MM.1S (cell line): ENCODE measurements at regions not wholly inside any gene's neighbourhood (a gene's known extent, or its start where the extent isn't known, plus 50 kb on each side); places are given as distances from the start of the nearest gene placed in this dataset.

ENCODE experiments used
- DNase-seq: peaks from one replicate; pipeline ENCODE4 v3.0.0-alpha.2; 2015
- H2AFZ ChIP-seq: fragments of 300-600 bp; sonication (generic); 2 replicates; pipeline ENCODE4 v1.6.0; 2016; ENCODE audit warnings: antibody characterized with exemption, low read length
- H3F3A ChIP-seq: fragments of 300-600 bp; sonication (generic); 2 replicates; pipeline ENCODE4 v1.6.1; 2016; ENCODE audit warnings: mild to moderate bottlenecking, antibody characterized with exemption, low read length, moderate library complexity, mixed read lengths; ENCODE audit not compliant: insufficient read depth
- H3K27ac ChIP-seq: fragments of 300-600 bp; sonication (generic); 2 replicates; pipeline ENCODE4 v1.5.1; 2016; ENCODE audit warnings: mild to moderate bottlenecking, low read length
- H3K27me3 ChIP-seq: fragments of 300-600 bp; sonication (generic); replicated peaks from 2 replicates; pipeline ENCODE4 v1.6.0; 2016; ENCODE audit warnings: low read length; ENCODE audit not compliant: insufficient read depth
- H3K36me3 ChIP-seq: fragments of 300-600 bp; sonication (generic); replicated peaks from 2 replicates; pipeline ENCODE4 v1.6.1; 2016; ENCODE audit warnings: mild to moderate bottlenecking, low read length, mixed read lengths; ENCODE audit not compliant: insufficient read depth
- H3K4me1 ChIP-seq: fragments of 300-600 bp; sonication (generic); 2 replicates; pipeline ENCODE4 v1.6.1; 2016; ENCODE audit warnings: low read length, mixed read lengths
- H3K4me2 ChIP-seq: fragments of 300-600 bp; sonication (generic); 2 replicates; pipeline ENCODE4 v1.6.0; 2016; ENCODE audit warnings: low read depth, low read length
- H3K4me3 ChIP-seq: fragments of 300-600 bp; sonication (generic); 2 replicates; pipeline ENCODE4 v1.5.1; 2016; ENCODE audit warnings: low read length, mixed read lengths
- H3K79me2 ChIP-seq: fragments of 300-600 bp; sonication (generic); 2 replicates; pipeline ENCODE4 v1.6.1; 2016; ENCODE audit warnings: mixed run types, low read length, mixed read lengths
- H3K9ac ChIP-seq: fragments of 300-600 bp; sonication (generic); 2 replicates; pipeline ENCODE4 v1.6.1; 2016; ENCODE audit warnings: low read length, mixed read lengths
- H3K9me2 ChIP-seq: fragments of 300-600 bp; sonication (generic); replicated peaks from 2 replicates; pipeline ENCODE4 v1.6.1; 2016; ENCODE audit warnings: mild to moderate bottlenecking, low read length, mixed read lengths; ENCODE audit not compliant: insufficient read depth
- H3K9me3 ChIP-seq: fragments of 300-600 bp; sonication (generic); replicated peaks from 2 replicates; pipeline ENCODE4 v1.6.1; 2016; ENCODE audit warnings: mild to moderate bottlenecking, low read length, mixed read lengths; ENCODE audit not compliant: insufficient read depth
- H4K20me1 ChIP-seq: fragments of 300-600 bp; sonication (generic); 2 replicates; pipeline ENCODE4 v1.6.1; 2016; ENCODE audit warnings: mild to moderate bottlenecking, low read length, moderate library complexity, mixed read lengths; ENCODE audit not compliant: insufficient read depth
- EZH2 ChIP-seq: fragments of 300-600 bp; sonication (generic); optimal IDR thresholded peaks from 2 replicates; pipeline ENCODE3; 2017; ENCODE audit warnings: low read depth, mild to moderate bottlenecking, antibody characterized with exemption, low read length, mixed read lengths
- EZH2phosphoT487 ChIP-seq: fragments of 300-600 bp; sonication (generic); IDR thresholded peaks from 2 replicates; pipeline ENCODE4 v1.6.1; 2018; ENCODE audit warnings: antibody characterized with exemption, low read length
- TF ChIP-seq, protein P1 (sequence below): fragments of 300-600 bp; sonication (generic); IDR thresholded peaks from 2 replicates; pipeline ENCODE4 v1.5.1; 2016; ENCODE audit warnings: antibody characterized with exemption, low read length, mixed read lengths

DNA sequence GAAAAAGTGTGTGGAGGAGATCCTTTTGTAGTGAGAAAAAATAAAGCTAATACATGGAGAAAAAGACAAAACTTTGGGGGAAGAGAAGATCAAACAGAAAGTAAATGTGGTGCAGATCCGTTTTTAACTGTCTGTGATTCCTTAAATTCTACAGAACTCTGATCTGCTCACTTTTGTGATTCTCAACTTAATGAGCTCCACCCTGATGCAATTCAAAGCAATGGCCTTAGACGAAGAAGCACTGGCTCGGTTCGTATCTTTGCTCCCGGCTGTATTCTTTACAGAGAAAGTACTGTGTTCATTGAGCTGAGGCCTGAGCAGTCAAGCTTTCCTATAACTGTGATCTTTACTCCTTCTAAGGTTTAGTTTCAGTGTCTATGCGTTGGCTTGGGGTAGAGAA is 453.4 kb downstream of the DMAC1 start:
- H3K4me2 ChIP-seq: no peak overlapping the region

DNA sequence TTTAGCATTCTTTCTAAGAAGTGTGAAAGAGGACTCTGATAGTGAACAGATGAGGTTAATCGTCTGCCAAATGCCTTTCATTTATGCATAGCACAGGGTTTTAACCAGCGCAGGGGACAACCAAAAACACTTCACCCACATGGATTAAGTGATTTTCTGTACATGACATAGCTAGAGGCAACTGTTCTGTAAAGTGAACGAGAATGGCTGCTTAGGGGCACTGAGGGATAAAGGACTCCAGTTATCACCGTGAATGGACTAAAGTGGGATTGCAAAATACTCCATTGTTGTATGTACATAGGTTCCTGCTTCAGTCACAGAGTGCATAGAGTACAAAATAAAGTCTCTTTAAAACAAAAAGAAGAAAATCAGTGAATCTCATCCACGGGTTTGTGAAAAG is 456.8 kb downstream of the DMAC1 start:
- Histone ChIP-seq H3K79me2 (no peaks in the 10 kb centered on the region), H3K4me3 (no peak overlapping the region), H2AFZ (no peak overlapping the region), H3F3A (no peaks in the 10 kb centered on the region), H3K4me2 (no peak overlapping the region), H3K9me2 (no peaks in the 10 kb centered on the region), H4K20me1 (no peaks in the 10 kb centered on the region), H3K27ac (no peak overlapping the region), H3K4me1 (0 out of 2 replicates have a peak, but pooled peaks cover 6% of the 10 kb centered on the region), H3K27me3 (no peaks in the 10 kb centered on the region), H3K36me3 (no peaks in the 10 kb centered on the region), H3K9me3 (no peaks in the 10 kb centered on the region), H3K9ac (no peak overlapping the region)
- DNase-seq: no peak
- TF ChIP-seq, protein P1, sequence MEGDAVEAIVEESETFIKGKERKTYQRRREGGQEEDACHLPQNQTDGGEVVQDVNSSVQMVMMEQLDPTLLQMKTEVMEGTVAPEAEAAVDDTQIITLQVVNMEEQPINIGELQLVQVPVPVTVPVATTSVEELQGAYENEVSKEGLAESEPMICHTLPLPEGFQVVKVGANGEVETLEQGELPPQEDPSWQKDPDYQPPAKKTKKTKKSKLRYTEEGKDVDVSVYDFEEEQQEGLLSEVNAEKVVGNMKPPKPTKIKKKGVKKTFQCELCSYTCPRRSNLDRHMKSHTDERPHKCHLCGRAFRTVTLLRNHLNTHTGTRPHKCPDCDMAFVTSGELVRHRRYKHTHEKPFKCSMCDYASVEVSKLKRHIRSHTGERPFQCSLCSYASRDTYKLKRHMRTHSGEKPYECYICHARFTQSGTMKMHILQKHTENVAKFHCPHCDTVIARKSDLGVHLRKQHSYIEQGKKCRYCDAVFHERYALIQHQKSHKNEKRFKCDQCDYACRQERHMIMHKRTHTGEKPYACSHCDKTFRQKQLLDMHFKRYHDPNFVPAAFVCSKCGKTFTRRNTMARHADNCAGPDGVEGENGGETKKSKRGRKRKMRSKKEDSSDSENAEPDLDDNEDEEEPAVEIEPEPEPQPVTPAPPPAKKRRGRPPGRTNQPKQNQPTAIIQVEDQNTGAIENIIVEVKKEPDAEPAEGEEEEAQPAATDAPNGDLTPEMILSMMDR: no peak
- no peak for TF ChIP-seq EZH2
- TF ChIP-seq EZH2phosphoT487: no peak

More for the DNA sequence above, 453.4 kb downstream of the DMAC1 start:
- Histone ChIP-seq H3K79me2 (no peaks in the 10 kb centered on the region), H3K9ac (no peak overlapping the region), H3K4me1 (0 out of 2 replicates have a peak, but pooled peaks cover 6% of the 10 kb centered on the region), H3K27me3 (no peaks in the 10 kb centered on the region), H3K4me3 (no peak overlapping the region), H3K36me3 (no peaks in the 10 kb centered on the region), H3F3A (no peaks in the 10 kb centered on the region), H3K9me3 (0 out of 2 replicates have a peak, but pooled peaks cover 2% of the 10 kb centered on the region), H2AFZ (no peak overlapping the region), H4K20me1 (no peaks in the 10 kb centered on the region), H3K9me2 (no peaks in the 10 kb centered on the region), H3K27ac (no peak overlapping the region)
- TF ChIP-seq, protein P1: no peak
- TF ChIP-seq EZH2phosphoT487 (no peak), EZH2 (no peak)
- DNase-seq: no peak

DNA sequence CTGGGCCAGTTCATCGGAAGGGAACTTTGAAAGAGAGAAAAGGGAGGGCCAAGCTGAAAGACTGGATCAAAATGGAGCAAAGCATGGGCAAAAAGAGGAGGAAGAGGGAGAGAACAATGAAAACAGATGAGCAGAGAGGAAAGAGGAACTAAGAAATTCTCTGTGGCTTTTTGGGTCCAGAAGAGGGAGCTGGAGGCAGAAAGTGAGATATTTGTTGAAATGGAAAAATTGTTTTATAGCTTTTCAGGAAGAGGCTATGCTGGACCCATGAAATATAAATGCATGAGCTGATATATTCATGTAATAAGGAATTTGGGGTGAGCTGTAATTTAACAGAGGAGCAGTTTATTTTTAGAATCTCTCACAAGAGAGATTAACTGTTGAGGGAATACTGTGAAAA is 457.3 kb downstream of the DMAC1 start:
- no peaks in the 10 kb centered on the region for H3K27me3 ChIP-seq
- no peaks in the 10 kb centered on the region for H4K20me1 ChIP-seq
- H3K4me3 ChIP-seq: no peak overlapping the region
- no peaks in the 10 kb centered on the region for H3F3A ChIP-seq
- no peak for DNase-seq
- H3K9me3 ChIP-seq: no peaks in the 10 kb centered on the region
- 0 out of 2 replicates have a peak, but pooled peaks cover 6% of the 10 kb centered on the region for H3K4me1 ChIP-seq
- no peak overlapping the region for H3K4me2 ChIP-seq
- H3K9ac ChIP-seq: no peak overlapping the region
- TF ChIP-seq, protein P1: peak; percentile 15
- TF ChIP-seq EZH2: no peak
- no peak for TF ChIP-seq EZH2phosphoT487
- no peaks in the 10 kb centered on the region for H3K79me2 ChIP-seq
- H3K36me3 ChIP-seq: no peaks in the 10 kb centered on the region
- no peak overlapping the region for H3K27ac ChIP-seq
- H3K9me2 ChIP-seq: no peaks in the 10 kb centered on the region
- no peak overlapping the region for H2AFZ ChIP-seq
